NCI-H1436 (cell line): ENCODE measurements at regions not wholly inside any gene's neighbourhood (a gene's known extent, or its start where the extent isn't known, plus 50 kb on each side); places are given as distances from the start of the nearest gene placed in this dataset.

Experiments used
- DNase-seq: peaks from one replicate; lab custom pipeline; 2025; lab: John Stamatoyannopoulos, UW

GRCh38 chr10:110398419-110399105, 93.8 kb upstream of the SMNDC1 start:
- no peak for DNase-seq

- no peak for DNase-seq
Measured at GRCh38 chr10:110399106-110399964, 94.6 kb upstream of the SMNDC1 start.

- no peak for DNase-seq
Measured at GRCh38 chr10:110399965-110400933, 95.5 kb upstream of the SMNDC1 start.

GRCh38 chr10:110401401-110402076, 96.2 kb upstream of the DUSP5 start:
- no peak for DNase-seq

DNA sequence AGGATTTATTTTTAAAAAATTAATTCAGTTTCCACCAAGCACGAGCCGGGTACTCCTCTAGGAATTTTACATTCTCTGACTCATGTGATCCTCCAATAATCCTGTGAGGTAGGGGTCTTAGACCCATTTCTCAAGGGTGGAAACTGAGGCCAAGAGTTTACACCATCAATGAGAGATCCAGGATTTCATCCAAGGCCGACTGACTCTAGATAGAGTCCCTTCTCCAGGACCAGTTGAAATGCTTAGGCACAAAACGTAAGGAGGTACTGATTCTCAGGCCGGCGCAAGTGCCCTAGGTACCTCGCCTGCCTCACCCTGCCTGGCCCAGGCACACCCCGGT, 95.7 kb upstream of the DUSP5 start:
- DNase-seq, result no peak

DNA sequence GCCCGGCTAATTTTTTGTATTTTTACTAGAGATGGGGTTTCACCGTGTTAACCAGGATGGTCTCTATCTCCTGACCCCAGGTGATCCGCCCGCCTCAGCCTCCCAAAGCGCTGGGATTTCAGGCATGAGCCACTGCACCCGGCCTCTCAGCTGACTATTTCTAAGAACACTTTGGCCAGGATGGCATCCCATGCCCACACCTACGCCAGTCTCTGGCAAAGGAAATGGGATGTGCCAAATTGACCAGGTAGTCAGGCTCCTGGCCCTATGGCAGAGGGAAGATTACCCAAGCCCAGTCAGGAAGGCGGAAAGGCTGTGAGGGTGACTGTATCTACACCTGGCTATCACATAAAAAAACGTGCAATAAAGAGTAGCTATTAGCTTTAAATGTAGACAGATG, 94.1 kb upstream of the DUSP5 start:
- DNase-seq, result no peak

GRCh38 chr10:110404413-110404812, 93.3 kb upstream of the DUSP5 start:
- DNase-seq, result no peak

- DNase-seq, result no peak
Measured at GRCh38 chr10:110404825-110405224, 92.9 kb upstream of the DUSP5 start.

GRCh38 chr10:110405380-110405779, 92.3 kb upstream of the DUSP5 start:
- no peak for DNase-seq

GRCh38 chr10:110407301-110408170, 90.2 kb upstream of the DUSP5 start:
- no peak for DNase-seq

DNA sequence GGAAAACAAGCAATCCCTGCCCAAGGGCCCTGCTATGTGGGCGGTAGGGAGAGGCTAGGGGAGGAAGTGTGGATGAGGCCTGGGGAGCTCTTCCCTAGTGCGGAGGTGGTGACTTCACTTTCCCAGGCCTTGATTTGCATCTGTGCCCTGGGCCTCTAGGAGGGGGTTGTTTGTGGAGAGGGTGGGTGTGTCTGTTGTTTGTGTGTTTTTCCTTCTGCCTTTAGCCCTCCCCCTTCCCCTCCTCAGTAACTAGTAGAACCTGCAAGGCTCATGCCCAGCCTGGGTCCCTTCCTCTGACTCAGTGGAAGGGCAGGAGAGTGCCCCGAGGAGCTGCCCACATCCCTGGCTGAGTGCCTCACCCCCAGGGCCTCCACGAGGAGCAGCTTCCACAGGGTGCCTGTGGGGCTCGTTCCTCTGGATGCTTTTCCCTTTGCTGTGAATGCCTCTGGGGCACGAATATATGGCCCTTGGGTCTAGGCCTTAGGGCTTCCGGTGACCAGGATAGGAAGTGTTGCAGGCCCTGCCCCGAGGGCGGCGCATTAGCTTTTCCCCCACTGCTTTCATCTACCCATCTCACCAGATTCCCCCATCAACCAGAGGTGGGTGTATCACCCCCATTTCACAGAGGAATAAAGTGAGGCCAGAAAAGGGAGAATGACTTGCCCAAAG, 89.4 kb upstream of the DUSP5 start:
- no peak for DNase-seq

GRCh38 chr10:110408943-110409342, 88.8 kb upstream of the DUSP5 start:
- DNase-seq, result no peak

GRCh38 chr10:110409488-110409887, 88.2 kb upstream of the DUSP5 start:
- DNase-seq, result no peak

- no peak for DNase-seq
Measured at GRCh38 chr10:110409926-110410325, 87.8 kb upstream of the DUSP5 start.

DNA sequence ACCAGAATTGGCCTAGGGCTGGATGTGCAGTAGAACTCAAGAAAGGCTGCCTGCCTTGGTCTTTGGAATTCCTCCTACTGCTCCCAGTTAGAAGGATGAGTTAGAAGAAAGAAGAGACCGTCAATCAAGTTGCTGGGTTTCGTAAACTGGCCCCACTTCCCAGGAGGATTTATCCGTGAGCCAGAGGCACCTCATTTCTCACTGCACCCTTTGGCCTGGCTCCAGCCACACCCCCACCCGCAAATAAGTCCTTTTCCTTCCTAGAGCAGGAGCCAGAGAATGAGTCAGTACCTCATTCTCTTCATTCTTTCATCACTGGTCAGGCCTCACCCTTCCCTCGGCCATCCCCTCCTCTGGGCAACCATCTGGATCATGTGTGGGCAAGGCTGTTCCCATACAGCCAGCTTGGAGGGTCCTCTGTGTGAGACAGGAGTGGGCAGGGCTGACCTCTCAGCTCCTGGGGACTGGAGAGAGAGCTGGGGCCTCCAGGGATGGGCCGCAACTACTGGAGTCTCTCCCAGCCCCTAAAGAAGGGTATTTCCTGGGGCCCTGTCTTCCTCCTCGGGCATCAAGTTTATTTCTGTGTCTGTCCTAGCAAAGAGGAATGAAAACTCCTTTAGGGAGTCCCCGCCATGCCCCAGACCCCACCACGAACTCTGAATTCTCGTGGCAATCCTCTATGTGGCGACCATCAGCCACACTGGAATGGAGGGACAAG, 87.2 kb upstream of the DUSP5 start:
- DNase-seq, result no peak

- no peak for DNase-seq
Measured at GRCh38 chr10:110411047-110411410, 86.7 kb upstream of the DUSP5 start.

DNA sequence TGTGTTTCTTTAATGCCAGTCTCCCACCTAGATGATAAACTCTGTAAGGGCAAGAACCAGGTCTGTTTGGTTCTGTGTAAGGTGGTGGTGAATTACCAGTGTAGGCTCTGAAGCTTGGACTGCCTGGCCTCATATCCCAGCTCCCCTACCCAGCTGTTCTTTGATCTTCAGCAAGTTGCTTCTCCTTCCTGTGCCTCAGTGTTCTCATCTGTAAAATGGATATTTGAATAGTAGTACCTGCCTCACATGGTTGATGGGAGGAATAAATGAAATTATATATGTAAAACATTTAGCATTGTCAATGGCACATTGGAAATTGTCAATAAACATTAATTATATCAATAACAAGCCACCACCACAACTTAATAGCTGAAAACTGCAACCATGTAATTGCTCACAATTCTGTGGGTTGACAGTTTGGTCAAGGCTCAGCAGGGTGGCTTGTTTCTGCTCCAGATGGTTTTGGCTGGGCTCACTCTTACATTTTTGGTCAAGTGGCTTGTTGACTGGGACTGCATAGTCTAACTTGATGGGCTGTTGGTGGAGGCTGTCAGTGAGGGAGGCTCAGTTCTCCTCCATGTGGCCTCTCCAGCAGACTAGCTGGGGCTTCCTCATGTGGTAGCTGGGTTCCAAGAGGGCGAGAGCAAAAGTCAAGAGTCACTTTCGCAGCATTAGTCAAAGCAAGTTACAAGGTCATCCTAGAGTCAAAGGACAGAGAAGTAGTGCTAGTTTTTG, 84.5 kb upstream of the DUSP5 start:
- DNase-seq, result no peak

DNA sequence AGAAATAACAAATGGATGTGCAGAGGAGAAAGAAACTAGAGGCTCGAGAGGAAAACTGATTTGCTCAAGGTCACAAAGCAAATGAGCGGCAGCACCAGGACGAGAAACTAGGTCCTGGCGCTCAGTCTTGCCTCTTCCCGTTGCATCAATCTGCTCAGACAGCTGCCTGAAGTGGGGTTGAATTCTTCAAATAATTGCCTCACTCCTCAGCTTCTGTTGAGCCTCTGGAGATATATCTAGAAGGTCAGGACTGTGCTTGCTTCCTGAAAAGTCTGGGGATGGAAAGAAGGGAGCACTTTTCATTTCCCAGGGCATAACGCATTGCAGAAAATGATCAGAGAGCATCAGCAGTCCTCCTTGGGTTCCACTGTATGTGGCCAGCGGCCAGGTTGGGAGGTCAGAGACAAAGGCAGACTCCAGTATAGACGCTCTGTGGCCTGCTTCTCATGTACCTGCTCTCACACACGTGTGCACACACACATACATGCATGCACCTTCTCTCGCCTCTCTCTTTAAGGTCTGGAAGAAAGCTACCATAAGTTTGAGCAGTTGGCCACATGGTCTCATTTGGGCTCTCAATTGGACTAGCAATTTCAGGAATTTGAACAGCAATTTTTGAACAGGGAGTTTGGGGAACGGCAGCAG, 83.7 kb upstream of the DUSP5 start:
- DNase-seq, result no peak
